ENCODE measurements at regions not wholly inside any gene's neighbourhood (a gene's known extent, or its start where the extent isn't known, plus 50 kb on each side); places are given as distances from the start of the nearest gene placed in this dataset.
A peak's percentile ranks its signal among the peaks of the same experiment; 100 is the strongest.

DNA sequence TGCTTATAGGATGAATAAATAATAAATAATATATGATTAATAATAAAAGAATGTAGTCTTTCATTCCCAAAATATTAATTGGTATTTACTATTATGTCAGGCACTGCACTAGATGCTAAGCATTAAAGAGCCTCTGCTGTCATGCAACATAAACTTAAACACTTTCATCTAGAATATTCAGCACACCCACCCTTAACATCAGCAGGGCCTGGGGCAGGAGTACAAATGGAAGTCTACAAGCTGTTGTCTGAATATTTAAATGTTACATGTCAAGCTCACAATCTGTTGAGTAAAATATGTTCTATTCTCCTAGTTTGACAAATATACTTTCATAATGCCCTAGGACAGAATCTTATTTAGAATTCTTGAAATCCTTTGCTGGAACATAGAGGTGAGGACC, 395.1 kb downstream of the EPM2A start:
- no peak for DNase-seq (ENCODE audit: low spot score in 2 of 2)
- FAIRE-seq: no peak

DNA sequence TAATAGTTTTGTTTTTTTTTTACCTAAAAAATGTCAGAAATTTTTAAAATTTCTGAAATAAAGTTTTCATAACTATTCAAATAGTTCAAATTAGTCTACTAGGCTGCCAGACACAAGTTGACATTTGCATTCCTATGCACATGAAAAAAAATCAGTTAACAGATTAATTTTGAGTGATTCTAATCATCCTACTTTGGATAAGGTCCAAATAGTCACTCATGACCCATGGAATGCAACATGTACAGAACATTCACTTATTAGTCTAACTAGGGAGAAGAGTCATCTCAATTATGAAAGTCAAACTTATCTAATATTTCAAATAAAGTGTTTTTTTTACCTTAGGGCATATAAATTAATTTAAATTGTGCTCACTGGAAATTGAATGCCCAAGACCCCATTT, 390.2 kb downstream of the EPM2A start:
- FAIRE-seq: no peak
- no peak for DNase-seq (ENCODE audit: low spot score in 2 of 2)

GRCh38 chr6:145347216-145347615, 388.1 kb downstream of the EPM2A start:
- DNase-seq (ENCODE audit: low spot score in 2 of 2): no peak
- no peak for FAIRE-seq

- no peak for DNase-seq (ENCODE audit: low spot score in 2 of 2)
- FAIRE-seq: no peak
These were observed 385.3 kb downstream of the EPM2A start for GRCh38 chr6:145349950-145350510.

GRCh38 chr6:145350928-145351327, 384.4 kb downstream of the EPM2A start:
- FAIRE-seq (no peak), DNase-seq (ENCODE audit: low spot score in 2 of 2) (no peak)

- DNase-seq (ENCODE audit: low spot score in 2 of 2): no peak
- FAIRE-seq: no peak
These were observed 382.8 kb downstream of the EPM2A start for GRCh38 chr6:145352382-145353080.

- no peak for DNase-seq (ENCODE audit: low spot score in 2 of 2)
- no peak for FAIRE-seq
These were observed 374.5 kb downstream of the EPM2A start for GRCh38 chr6:145360865-145361264.

DNA sequence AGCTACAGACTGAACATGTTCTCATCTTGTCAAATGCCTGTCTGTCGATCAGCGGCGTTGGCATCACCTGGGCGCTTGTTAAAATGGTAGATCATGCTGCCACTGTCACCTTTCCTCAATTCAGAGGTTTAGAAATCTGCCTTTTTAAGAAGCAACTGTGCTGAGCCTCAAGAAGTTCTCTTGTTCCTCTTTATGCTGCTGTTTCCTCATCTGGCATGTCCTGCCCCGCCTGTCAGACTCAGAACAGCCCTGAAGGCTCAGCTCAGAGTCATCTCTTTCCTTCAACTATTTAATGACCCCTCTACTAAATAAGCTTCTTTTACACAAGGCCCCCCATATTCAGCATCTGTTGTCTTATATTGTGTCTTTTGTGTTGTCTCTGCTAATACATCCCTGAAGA, 368.2 kb downstream of the EPM2A start:
- no peak for DNase-seq (ENCODE audit: low spot score in 2 of 2)
- FAIRE-seq: no peak

- FAIRE-seq (peak; percentile 36), DNase-seq (ENCODE audit: low spot score in 2 of 2) (no peak)
These were observed 367.2 kb downstream of the EPM2A start for GRCh38 chr6:145368075-145368474.

DNA sequence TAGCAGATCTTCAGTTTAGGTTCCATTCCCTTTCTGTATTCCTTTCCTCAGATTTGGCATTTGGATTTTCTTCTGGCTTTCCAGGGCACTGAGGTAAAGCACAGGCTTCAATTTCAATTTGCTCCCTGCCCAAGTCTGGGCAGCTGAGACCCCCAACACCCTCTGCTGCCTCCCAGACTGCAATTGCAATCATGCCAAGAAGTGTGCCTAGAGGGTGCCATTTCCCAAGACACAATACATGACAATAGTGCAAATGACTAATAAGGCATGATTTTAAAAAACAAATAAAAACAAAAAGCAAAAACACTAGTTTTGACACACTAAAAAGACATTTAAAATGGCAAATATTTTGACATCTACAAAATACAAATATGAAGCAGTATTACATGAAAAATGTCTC, 364.8 kb downstream of the EPM2A start:
- FAIRE-seq (peak; percentile 71), DNase-seq (ENCODE audit: low spot score in 2 of 2) (no peak)

- no peak for FAIRE-seq
- no peak for DNase-seq (ENCODE audit: low spot score in 2 of 2)
These were observed 362.6 kb downstream of the EPM2A start for GRCh38 chr6:145372671-145373151.

- FAIRE-seq: no peak
These were observed 361.5 kb downstream of the EPM2A start for GRCh38 chr6:145373826-145374225.

DNA sequence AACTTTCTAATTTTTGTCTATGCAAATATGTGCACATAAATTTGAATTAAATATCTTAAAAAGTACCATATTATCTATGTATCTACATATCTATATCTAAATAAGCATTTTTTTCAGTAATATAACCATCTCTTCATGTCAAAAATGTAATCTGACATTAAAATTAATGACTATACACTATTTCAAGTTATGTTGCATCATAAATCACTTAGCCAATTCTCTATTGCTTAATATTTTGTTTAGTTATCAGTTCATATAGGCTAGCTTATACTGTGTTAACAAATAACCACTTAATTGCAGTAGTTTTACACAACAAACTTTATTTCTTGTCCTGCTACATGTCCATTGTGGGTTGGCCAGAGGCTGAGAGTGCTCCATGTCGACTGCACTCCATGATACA, 360.8 kb downstream of the EPM2A start:
- DNase-seq (ENCODE audit: low spot score in 2 of 2) (no peak), FAIRE-seq (no peak)

More at GRCh38 chr6:145373826-145374225, 361.5 kb downstream of the EPM2A start:
- no peak for DNase-seq (ENCODE audit: low spot score in 2 of 2)

GRCh38 chr6:145375502-145375901, 359.8 kb downstream of the EPM2A start:
- DNase-seq (ENCODE audit: low spot score in 2 of 2) (no peak), FAIRE-seq (no peak)

DNA sequence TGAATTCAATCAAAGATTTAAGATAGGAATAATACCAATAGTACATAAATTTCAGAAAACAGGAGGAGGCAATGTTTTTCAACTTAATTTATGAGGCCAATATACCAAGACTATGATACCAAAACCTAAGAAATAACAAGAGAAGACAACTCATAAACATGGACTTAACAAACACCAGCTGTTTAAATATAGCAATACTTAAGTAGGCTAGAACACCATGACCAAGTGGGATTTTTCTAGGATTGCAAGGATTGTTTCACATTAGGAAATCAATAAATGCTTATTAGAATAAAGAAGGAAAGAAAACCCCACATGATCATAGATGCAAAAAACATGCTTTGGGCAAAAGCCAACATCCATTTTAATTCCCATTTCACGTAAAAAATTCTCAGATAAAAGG, 355.1 kb downstream of the EPM2A start:
- DNase-seq (ENCODE audit: low spot score in 2 of 2) (no peak), FAIRE-seq (no peak)

DNA sequence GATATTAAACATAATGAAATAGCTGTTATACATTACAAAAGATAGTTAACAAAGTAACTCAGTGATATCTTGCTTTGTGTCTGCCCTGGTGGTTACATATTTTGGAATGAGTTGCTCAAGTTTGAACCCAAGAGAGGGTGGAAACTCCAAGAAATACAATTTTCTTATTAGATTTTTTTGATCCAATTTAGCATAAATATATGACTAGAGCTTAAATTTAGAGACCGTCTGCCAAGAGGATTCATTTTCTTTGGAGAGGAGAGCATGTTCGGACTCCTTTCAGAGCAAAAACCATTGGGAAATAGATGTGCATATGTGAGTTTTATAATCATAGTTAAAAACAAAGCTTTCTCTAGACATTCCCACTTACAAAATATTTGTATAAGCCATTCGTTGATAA, 353.4 kb downstream of the EPM2A start:
- DNase-seq (ENCODE audit: low spot score in 2 of 2) (no peak), FAIRE-seq (no peak)

DNA sequence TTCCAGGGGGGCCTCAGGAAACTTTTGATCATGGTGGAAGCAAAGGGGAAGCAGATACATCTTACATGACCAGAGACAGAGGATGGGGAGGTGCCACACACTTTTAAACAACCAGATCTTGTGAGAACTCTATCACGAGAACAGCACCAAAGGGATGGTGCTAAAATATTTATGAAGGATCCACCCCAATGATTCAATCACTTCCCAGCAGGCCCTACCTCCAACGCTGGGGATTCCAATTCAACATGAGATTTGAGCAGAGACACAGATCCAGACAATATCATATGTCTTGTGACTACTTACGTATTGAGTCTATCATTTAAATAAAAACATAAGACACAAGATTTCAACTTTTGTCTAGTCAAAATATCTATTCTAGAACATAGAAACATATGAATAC, 351.9 kb downstream of the EPM2A start:
- DNase-seq (ENCODE audit: low spot score in 2 of 2): no peak
- FAIRE-seq: no peak

- FAIRE-seq (no peak), DNase-seq (ENCODE audit: low spot score in 2 of 2) (no peak)
These were observed 350.8 kb downstream of the EPM2A start for GRCh38 chr6:145384503-145384902.

- no peak for DNase-seq (ENCODE audit: low spot score in 2 of 2)
- no peak for FAIRE-seq
These were observed 338.8 kb downstream of the EPM2A start for GRCh38 chr6:145396499-145396898.

DNA sequence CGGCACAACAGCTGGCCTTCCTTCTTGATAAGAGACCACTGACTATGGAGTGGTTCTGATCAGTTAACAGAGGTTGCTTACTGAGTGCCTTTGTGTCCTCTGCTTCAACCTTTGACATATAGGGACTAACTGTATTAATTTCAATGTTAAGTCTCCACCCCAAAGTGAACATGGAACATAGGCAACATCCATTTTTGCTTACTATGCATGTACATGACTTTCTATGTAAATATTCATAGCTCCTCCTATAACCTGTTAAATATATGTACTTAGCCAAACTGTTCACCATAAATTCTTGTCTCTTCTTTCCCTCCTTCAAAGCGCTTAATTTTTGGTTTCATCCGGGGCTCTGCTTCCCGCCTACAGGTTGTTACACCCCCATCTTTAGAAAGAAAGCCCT, 334.8 kb downstream of the EPM2A start:
- FAIRE-seq (no peak), DNase-seq (ENCODE audit: low spot score in 2 of 2) (no peak)

GRCh38 chr6:145405006-145405551, 330.2 kb downstream of the EPM2A start:
- FAIRE-seq (no peak), DNase-seq (ENCODE audit: low spot score in 2 of 2) (no peak)

DNA sequence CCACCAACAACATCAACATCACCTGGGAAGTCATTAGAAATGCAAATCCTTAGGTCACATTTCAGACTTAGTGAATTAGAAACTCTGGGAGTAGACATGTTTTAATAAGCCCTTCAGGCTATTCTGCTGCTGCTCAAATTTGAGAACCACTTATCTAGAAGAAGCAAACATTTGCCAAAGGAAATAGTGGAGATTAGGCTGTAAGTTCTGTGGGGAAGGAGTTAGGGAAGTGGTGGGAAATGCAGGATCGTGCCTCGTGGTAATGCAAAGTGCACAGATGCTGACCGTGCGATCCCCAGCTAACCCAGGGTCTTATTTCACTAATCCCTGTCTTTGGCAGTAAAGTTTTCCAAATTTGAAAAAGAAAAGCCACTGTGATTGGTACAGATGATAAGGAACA, 328.5 kb downstream of the EPM2A start:
- no peak for DNase-seq (ENCODE audit: low spot score in 2 of 2)
- FAIRE-seq: no peak
